GM18502 (cell line): ENCODE measurements at regions not wholly inside any gene's neighbourhood (a gene's known extent, or its start where the extent isn't known, plus 50 kb on each side); places are given as distances from the start of the nearest gene placed in this dataset.

Experiments
- ATAC-seq: cut with Tn5 transposase; IDR thresholded peaks from one replicate; pipeline ENCODE4 v1.9.1; 2021; ENCODE audit warnings: mild to moderate bottlenecking; ENCODE audit not compliant: unreplicated experiment, poor library complexity

GRCh38 chr16:64738321-64738960 is 383.4 kb downstream of the CDH11 start:
- no peak for ATAC-seq

- ATAC-seq: no peak
Measured at GRCh38 chr16:64736857-64737256, 385.0 kb downstream of the CDH11 start.

GRCh38 chr16:64731891-64732290 is 390.0 kb downstream of the CDH11 start:
- no peak for ATAC-seq

- no peak for ATAC-seq
Measured at GRCh38 chr16:64730261-64730660, 391.6 kb downstream of the CDH11 start.

- ATAC-seq: no peak
Measured at GRCh38 chr16:64724339-64724738, 397.5 kb downstream of the CDH11 start.

- ATAC-seq: no peak
Measured at GRCh38 chr16:64718486-64718885, 403.4 kb downstream of the CDH11 start.

- ATAC-seq: no peak
Measured at GRCh38 chr16:64717871-64718270, 404.0 kb downstream of the CDH11 start.

- no peak for ATAC-seq
Measured at GRCh38 chr16:64715624-64716023, 406.2 kb downstream of the CDH11 start.

- no peak for ATAC-seq
Measured at GRCh38 chr16:64712026-64712425, 409.8 kb downstream of the CDH11 start.

GRCh38 chr16:64711596-64711995 is 410.3 kb downstream of the CDH11 start:
- ATAC-seq: no peak

GRCh38 chr16:64711026-64711425 is 410.8 kb downstream of the CDH11 start:
- no peak for ATAC-seq

GRCh38 chr16:64705443-64705842 is 416.4 kb downstream of the CDH11 start:
- no peak for ATAC-seq

GRCh38 chr16:64704386-64704785 is 417.5 kb downstream of the CDH11 start:
- ATAC-seq: no peak

- no peak for ATAC-seq
Measured at GRCh38 chr16:64702415-64702814, 419.4 kb downstream of the CDH11 start.

GRCh38 chr16:64700628-64701027 is 421.2 kb downstream of the CDH11 start:
- ATAC-seq: no peak

- ATAC-seq: no peak
Measured at GRCh38 chr16:64696866-64697265, 425.0 kb downstream of the CDH11 start.

GRCh38 chr16:64695684-64696083 is 426.2 kb downstream of the CDH11 start:
- no peak for ATAC-seq

GRCh38 chr16:64693946-64694345 is 427.9 kb downstream of the CDH11 start:
- no peak for ATAC-seq

GRCh38 chr16:64687786-64688185 is 434.1 kb downstream of the CDH11 start:
- ATAC-seq: no peak

GRCh38 chr16:64687123-64687522 is 434.7 kb downstream of the CDH11 start:
- no peak for ATAC-seq

- no peak for ATAC-seq
Measured at GRCh38 chr16:64679976-64680690, 441.7 kb downstream of the CDH11 start.

- ATAC-seq: no peak
Measured at GRCh38 chr16:64669573-64669972, 452.3 kb downstream of the CDH11 start.
